Middle frontal gyrus (tissue), 1 donor: ENCODE measurements at regions not wholly inside any gene's neighbourhood (a gene's known extent, or its start where the extent isn't known, plus 50 kb on each side); places are given as distances from the start of the nearest gene placed in this dataset.
"Not testable (repeated sequence)": the region's sequence is repeated elsewhere in the genome, so short reads cannot be mapped to it uniquely, and the experiment has no call there.

ENCODE experiments used
- DNase-seq: peaks from one replicate; pipeline ENCODE4 v3.0.0-alpha.2; 2015; ENCODE audit warnings: low spot score; ENCODE audit errors: extremely low spot score

GRCh38 chr5:166091931-166092330 is 2199.5 kb upstream of the WWC1 start:
- no peak for DNase-seq

GRCh38 chr5:166093312-166093711 is 2198.1 kb upstream of the WWC1 start:
- no peak for DNase-seq

GRCh38 chr5:166102947-166103346 is 2188.5 kb upstream of the WWC1 start:
- no peak for DNase-seq

GRCh38 chr5:166111021-166111420 is 2180.4 kb upstream of the WWC1 start:
- no peak for DNase-seq

GRCh38 chr5:166117072-166118066 is 2174.1 kb upstream of the WWC1 start:
- no peak for DNase-seq

GRCh38 chr5:166119506-166119905 is 2171.9 kb upstream of the WWC1 start:
- DNase-seq: no peak

- no peak for DNase-seq
Measured at GRCh38 chr5:166123717-166124116, 2167.7 kb upstream of the WWC1 start.

GRCh38 chr5:166127766-166128570 is 2163.5 kb upstream of the WWC1 start:
- no peak for DNase-seq

- not testable (repeated sequence) for DNase-seq
Measured at GRCh38 chr5:166145107-166145506, 2146.3 kb upstream of the WWC1 start.

- no peak for DNase-seq
Measured at GRCh38 chr5:166163996-166164610, 2127.3 kb upstream of the WWC1 start.

- no peak for DNase-seq
Measured at GRCh38 chr5:166165596-166165995, 2125.8 kb upstream of the WWC1 start.

GRCh38 chr5:166166071-166166470 is 2125.4 kb upstream of the WWC1 start:
- DNase-seq: no peak

GRCh38 chr5:166172597-166172996 is 2118.8 kb upstream of the WWC1 start:
- no peak for DNase-seq

- DNase-seq: no peak
Measured at GRCh38 chr5:166178411-166179080, 2112.9 kb upstream of the WWC1 start.

GRCh38 chr5:166185185-166185584 is 2106.3 kb upstream of the WWC1 start:
- DNase-seq: no peak

GRCh38 chr5:166188501-166189325 is 2102.7 kb upstream of the WWC1 start:
- no peak for DNase-seq

GRCh38 chr5:166192696-166193095 is 2098.7 kb upstream of the WWC1 start:
- no peak for DNase-seq

GRCh38 chr5:166195981-166196380 is 2095.5 kb upstream of the WWC1 start:
- DNase-seq: no peak

- no peak for DNase-seq
Measured at GRCh38 chr5:166200532-166200931, 2090.9 kb upstream of the WWC1 start.

GRCh38 chr5:166211640-166212039 is 2079.8 kb upstream of the WWC1 start:
- no peak for DNase-seq
